ENCODE measurements at regions not wholly inside any gene's neighbourhood (a gene's known extent, or its start where the extent isn't known, plus 50 kb on each side); places are given as distances from the start of the nearest gene placed in this dataset.

- DNase-seq (no peak), ATAC-seq (no peak)
- H4K20me1 ChIP-seq (ENCODE audit: low read length) = no peaks in the 10 kb centered on the region
- no peaks in the 10 kb centered on the region for H3F3A ChIP-seq (ENCODE audit: low read length, unreplicated experiment)
- no peak overlapping the region for H2AFZ ChIP-seq (ENCODE audit: low read length)
- H3K36me3 ChIP-seq (ENCODE audit: low read depth, low read length) = no peaks in the 10 kb centered on the region
- H3K4me1 ChIP-seq (ENCODE audit: insufficient read depth, low read length) = peaks cover 12% of the 10 kb centered on the region
- H3K9me3 ChIP-seq (ENCODE audit: low read length) = no peaks in the 10 kb centered on the region
- H3K4me3 ChIP-seq (ENCODE audit: low read length) = no peak overlapping the region
- no peak for TF ChIP-seq EZH2 (IDR thresholded peaks at IDR 0.05; ENCODE audit: low read length, unreplicated experiment)
- TF ChIP-seq, protein P1, sequence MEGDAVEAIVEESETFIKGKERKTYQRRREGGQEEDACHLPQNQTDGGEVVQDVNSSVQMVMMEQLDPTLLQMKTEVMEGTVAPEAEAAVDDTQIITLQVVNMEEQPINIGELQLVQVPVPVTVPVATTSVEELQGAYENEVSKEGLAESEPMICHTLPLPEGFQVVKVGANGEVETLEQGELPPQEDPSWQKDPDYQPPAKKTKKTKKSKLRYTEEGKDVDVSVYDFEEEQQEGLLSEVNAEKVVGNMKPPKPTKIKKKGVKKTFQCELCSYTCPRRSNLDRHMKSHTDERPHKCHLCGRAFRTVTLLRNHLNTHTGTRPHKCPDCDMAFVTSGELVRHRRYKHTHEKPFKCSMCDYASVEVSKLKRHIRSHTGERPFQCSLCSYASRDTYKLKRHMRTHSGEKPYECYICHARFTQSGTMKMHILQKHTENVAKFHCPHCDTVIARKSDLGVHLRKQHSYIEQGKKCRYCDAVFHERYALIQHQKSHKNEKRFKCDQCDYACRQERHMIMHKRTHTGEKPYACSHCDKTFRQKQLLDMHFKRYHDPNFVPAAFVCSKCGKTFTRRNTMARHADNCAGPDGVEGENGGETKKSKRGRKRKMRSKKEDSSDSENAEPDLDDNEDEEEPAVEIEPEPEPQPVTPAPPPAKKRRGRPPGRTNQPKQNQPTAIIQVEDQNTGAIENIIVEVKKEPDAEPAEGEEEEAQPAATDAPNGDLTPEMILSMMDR (conservative IDR thresholded peaks at IDR 0.05; ENCODE audit: low read depth, low read length) = no peak
- no peak for TF ChIP-seq EZH2phosphoT487 (IDR thresholded peaks at IDR 0.05; ENCODE audit: borderline replicate concordance, low read length)
- no TSS peak for BruUV-seq (replicated peaks)
- H3K4me2 ChIP-seq (ENCODE audit: low read length) = no peak overlapping the region
- no peaks in the 10 kb centered on the region for H3K27me3 ChIP-seq (ENCODE audit: low read length)
- POLR2A ChIA-PET (ENCODE audit: unreplicated experiment) = no interaction called here
- no peaks in the 10 kb centered on the region for H3K79me2 ChIP-seq (ENCODE audit: low read length)
- H3K27ac ChIP-seq (ENCODE audit: low read length) = no peak overlapping the region
- CTCF ChIA-PET = no interaction called here
- no peak overlapping the region for H3K9ac ChIP-seq (ENCODE audit: low read length)
- intact Hi-C loops (cut with micrococcal nuclease) = no loop called here
- H3K9me2 ChIP-seq (replicated peaks; ENCODE audit: low read length) = no peaks in the 10 kb centered on the region
Measured at GRCh38 chr7:84651876-84652275, 457.3 kb upstream of the SEMA3A start.

- POLR2A ChIA-PET (ENCODE audit: unreplicated experiment) = interaction anchor here (0.6 to 0.7 kb wide), 2 partner anchors 84 to 357 kb away, joined by 4 to 8 read pairs; no protein-coding TSS in a partner anchor
- TF ChIP-seq EZH2 (IDR thresholded peaks at IDR 0.05; ENCODE audit: low read length, unreplicated experiment) = no peak
Measured at GRCh38 chr7:84647797-84648757, 453.5 kb upstream of the SEMA3A start.

DNA sequence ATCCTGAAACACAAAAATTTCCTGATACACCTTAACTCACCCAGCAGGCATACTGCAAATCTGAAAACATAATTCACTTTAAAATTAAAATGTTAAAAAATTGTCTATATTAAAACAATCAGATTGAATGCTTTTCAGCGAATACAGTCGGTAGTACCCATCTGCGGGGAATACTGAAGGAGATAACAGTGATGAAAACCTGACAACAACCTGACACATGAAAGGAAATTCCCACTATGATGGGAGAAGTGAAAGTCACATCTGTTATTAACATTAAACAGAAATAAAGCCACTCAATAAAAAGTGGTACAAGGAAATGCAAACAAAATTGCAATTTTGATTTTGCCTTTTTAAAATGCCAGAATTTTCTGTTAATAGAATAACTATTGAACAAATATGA, 448.0 kb upstream of the SEMA3A start:
- TF ChIP-seq EZH2 (IDR thresholded peaks at IDR 0.05; ENCODE audit: low read length, unreplicated experiment) (no peak), EZH2phosphoT487 (IDR thresholded peaks at IDR 0.05; ENCODE audit: borderline replicate concordance, low read length) (no peak)
- TF ChIP-seq, protein P1 (conservative IDR thresholded peaks at IDR 0.05; ENCODE audit: low read depth, low read length) = no peak
- DNase-seq (no peak), ATAC-seq (no peak)
- no peaks in the 10 kb centered on the region for H3K79me2 ChIP-seq (ENCODE audit: low read length)
- CTCF ChIA-PET = no interaction called here
- H3K4me1 ChIP-seq (ENCODE audit: insufficient read depth, low read length) = peaks cover 20% of the 10 kb centered on the region
- no peaks in the 10 kb centered on the region for H3K36me3 ChIP-seq (ENCODE audit: low read depth, low read length)
- no peak overlapping the region for H3K27ac ChIP-seq (ENCODE audit: low read length)
- no peak overlapping the region for H2AFZ ChIP-seq (ENCODE audit: low read length)
- no peak overlapping the region for H3K4me3 ChIP-seq (ENCODE audit: low read length)
- no TSS peak for BruUV-seq (replicated peaks)
- no peaks in the 10 kb centered on the region for H3K9me2 ChIP-seq (replicated peaks; ENCODE audit: low read length)
- H3K27me3 ChIP-seq (ENCODE audit: low read length) = no peaks in the 10 kb centered on the region
- no peak overlapping the region for H3K9ac ChIP-seq (ENCODE audit: low read length)
- no peaks in the 10 kb centered on the region for H3K9me3 ChIP-seq (ENCODE audit: low read length)
- H3F3A ChIP-seq (ENCODE audit: low read length, unreplicated experiment) = peaks cover 6% of the 10 kb centered on the region
- POLR2A ChIA-PET (ENCODE audit: unreplicated experiment) = no interaction called here
- no peak overlapping the region for H3K4me2 ChIP-seq (ENCODE audit: low read length)
- H4K20me1 ChIP-seq (ENCODE audit: low read length) = no peaks in the 10 kb centered on the region
- intact Hi-C loops (cut with micrococcal nuclease) = no loop called here

More at GRCh38 chr7:84647797-84648757, 453.5 kb upstream of the SEMA3A start:
- intact Hi-C loops (cut with micrococcal nuclease) = no loop called here
- peak overlapping the region; percentile 29; the same call in 1 of the 2 replicates for H3K27ac ChIP-seq (ENCODE audit: low read length)
- H3K36me3 ChIP-seq (ENCODE audit: low read depth, low read length) = no peaks in the 10 kb centered on the region
- H4K20me1 ChIP-seq (ENCODE audit: low read length) = no peaks in the 10 kb centered on the region
- no peaks in the 10 kb centered on the region for H3F3A ChIP-seq (ENCODE audit: low read length, unreplicated experiment)
- H3K9me3 ChIP-seq (ENCODE audit: low read length) = no peaks in the 10 kb centered on the region
- H3K4me2 ChIP-seq (ENCODE audit: low read length) = peak overlapping the region; percentile 61
- H3K4me1 ChIP-seq (ENCODE audit: insufficient read depth, low read length) = peaks cover 12% of the 10 kb centered on the region
- DNase-seq = peak; percentile 64
- no peaks in the 10 kb centered on the region for H3K79me2 ChIP-seq (ENCODE audit: low read length)
- no peaks in the 10 kb centered on the region for H3K27me3 ChIP-seq (ENCODE audit: low read length)
- CTCF ChIA-PET = no interaction called here
- no peak overlapping the region for H3K9ac ChIP-seq (ENCODE audit: low read length)
- no TSS peak for BruUV-seq (replicated peaks)
- no peak overlapping the region for H3K4me3 ChIP-seq (ENCODE audit: low read length)
- ATAC-seq = peak; percentile 77
- no peak overlapping the region for H2AFZ ChIP-seq (ENCODE audit: low read length)
- H3K9me2 ChIP-seq (replicated peaks; ENCODE audit: low read length) = no peaks in the 10 kb centered on the region

Measured in PC-3 (cell line).